Heart left ventricle (tissue), 13 donors: ENCODE measurements at regions not wholly inside any gene's neighbourhood (a gene's known extent, or its start where the extent isn't known, plus 50 kb on each side); places are given as distances from the start of the nearest gene placed in this dataset.

Experiments used
- CTCF ChIP-seq, 12 donors: fragments of 200-600 bp; sonication (generic) in 4 of 12; IDR thresholded peaks; one replicate each; pipeline versions ENCODE4 v1.5.0 to v1.8.0; 2018 to 2022; ENCODE audit warnings: antibody characterized with exemption in 12 of 12, mild to moderate bottlenecking in 5 of 12
- POLR2A ChIP-seq, 2 donors: fragments of 450-650 bp; IDR thresholded peaks; one replicate each; pipeline ENCODE4 v1.6.1; 2017; ENCODE audit warnings: antibody characterized with exemption in 2 of 2, mild to moderate bottlenecking in 2 of 2, moderate library complexity in 2 of 2
- donor health status: ischemic (EF 13 %, LVEDD 7.1; RV severe dilation, severe dysfunction).
- donor health status: DM: no; HTN: yes; CAD: no.
- donor health status: DM: no; HTN: no; CAD: no.
- donor health status: ischemic (EF 25% LVEDD 6.9; RV normal size, moderate dysfunction).
- donor health status: ischemic (EF 25% LVEDD 5.7; RV mildly dilated, moderate dysfunction).
- donor health status: ischemic (EF 35%, LVEDD 5.7; RV mildly dilated, moderate dysfunction).
- donor health status: nonischemic (EF 11% LVEDD 7.7; RV severe dilation, severe dysfunction).
- donor health status: DM: yes; HTN: yes; CAD: no.
- donor health status: PGD.
- donor health status: ischemic (EF 29% LVEDD 5.4; RV normal size, mild dysfunction).
- donor health status: nonischemic (EF 23%, LVEDD 6.1; RV moderate dilation, normal function).

GRCh38 chr6:99195986-99196655 is 153.4 kb downstream of the FAXC start:
- TF ChIP-seq POLR2A (IDR thresholded peaks at IDR 0.05) (no peak), CTCF (IDR thresholded peaks at IDR 0.05) (no peak)
